ENCODE measurements at regions not wholly inside any gene's neighbourhood (a gene's known extent, or its start where the extent isn't known, plus 50 kb on each side); places are given as distances from the start of the nearest gene placed in this dataset.

DNA sequence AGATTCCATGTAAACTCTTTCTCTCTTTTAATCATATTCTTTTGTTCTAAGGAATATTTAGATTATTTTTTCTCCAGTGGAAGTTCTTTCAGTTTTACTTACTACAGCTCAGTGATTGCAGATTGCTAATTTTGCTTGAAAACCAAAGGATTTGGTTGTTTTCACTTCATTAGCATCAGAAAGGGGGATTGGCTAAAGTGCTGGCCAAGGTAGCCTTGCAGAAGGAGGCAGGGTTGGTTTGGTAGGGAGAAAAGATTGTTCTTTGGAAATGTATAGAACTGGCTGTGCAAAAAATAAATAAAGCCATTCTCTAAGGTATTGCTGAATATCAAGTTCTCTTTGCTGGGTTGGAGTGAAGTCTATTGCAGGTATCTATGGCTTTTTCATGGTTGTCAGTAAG is 92.6 kb downstream of the FAT3 start:
- TF ChIP-seq, protein P1, sequence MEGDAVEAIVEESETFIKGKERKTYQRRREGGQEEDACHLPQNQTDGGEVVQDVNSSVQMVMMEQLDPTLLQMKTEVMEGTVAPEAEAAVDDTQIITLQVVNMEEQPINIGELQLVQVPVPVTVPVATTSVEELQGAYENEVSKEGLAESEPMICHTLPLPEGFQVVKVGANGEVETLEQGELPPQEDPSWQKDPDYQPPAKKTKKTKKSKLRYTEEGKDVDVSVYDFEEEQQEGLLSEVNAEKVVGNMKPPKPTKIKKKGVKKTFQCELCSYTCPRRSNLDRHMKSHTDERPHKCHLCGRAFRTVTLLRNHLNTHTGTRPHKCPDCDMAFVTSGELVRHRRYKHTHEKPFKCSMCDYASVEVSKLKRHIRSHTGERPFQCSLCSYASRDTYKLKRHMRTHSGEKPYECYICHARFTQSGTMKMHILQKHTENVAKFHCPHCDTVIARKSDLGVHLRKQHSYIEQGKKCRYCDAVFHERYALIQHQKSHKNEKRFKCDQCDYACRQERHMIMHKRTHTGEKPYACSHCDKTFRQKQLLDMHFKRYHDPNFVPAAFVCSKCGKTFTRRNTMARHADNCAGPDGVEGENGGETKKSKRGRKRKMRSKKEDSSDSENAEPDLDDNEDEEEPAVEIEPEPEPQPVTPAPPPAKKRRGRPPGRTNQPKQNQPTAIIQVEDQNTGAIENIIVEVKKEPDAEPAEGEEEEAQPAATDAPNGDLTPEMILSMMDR (IDR thresholded peaks at IDR 0.05), result no peak
- TF ChIP-seq POLR2A (IDR thresholded peaks at IDR 0.05), result no peak

Measured in esophagus squamous epithelium (tissue), 4 donors.